Epithelial cell of esophagus (primary cell): ENCODE measurements at regions not wholly inside any gene's neighbourhood (a gene's known extent, or its start where the extent isn't known, plus 50 kb on each side); places are given as distances from the start of the nearest gene placed in this dataset.

Experiments used
- DNase-seq: peaks from one replicate; pipeline ENCODE4 v3.0.0; 2010; ENCODE audit warnings: low read depth
- H3K4me3 ChIP-seq: 2 replicates; pipeline ENCODE4 v1.5.1; 2011; ENCODE audit warnings: mild to moderate bottlenecking, low read length, control low read depth
- CTCF ChIP-seq: IDR thresholded peaks from 2 replicates; pipeline ENCODE4 v1.5.1; 2011; ENCODE audit warnings: low read depth, mild to moderate bottlenecking, low read length, control low read depth, inconsistent platforms; ENCODE audit not compliant: insufficient read depth; ENCODE audit errors: missing control alignments

- no peak overlapping the region for H3K4me3 ChIP-seq
- DNase-seq: no peak
- TF ChIP-seq CTCF: no peak
These were observed 253.8 kb downstream of the TNS1 start for GRCh38 chr2:217749008-217749407.

- no peak overlapping the region for H3K4me3 ChIP-seq
- DNase-seq: no peak
- no peak for TF ChIP-seq CTCF
These were observed 256.0 kb downstream of the TNS1 start for GRCh38 chr2:217746808-217747207.

DNA sequence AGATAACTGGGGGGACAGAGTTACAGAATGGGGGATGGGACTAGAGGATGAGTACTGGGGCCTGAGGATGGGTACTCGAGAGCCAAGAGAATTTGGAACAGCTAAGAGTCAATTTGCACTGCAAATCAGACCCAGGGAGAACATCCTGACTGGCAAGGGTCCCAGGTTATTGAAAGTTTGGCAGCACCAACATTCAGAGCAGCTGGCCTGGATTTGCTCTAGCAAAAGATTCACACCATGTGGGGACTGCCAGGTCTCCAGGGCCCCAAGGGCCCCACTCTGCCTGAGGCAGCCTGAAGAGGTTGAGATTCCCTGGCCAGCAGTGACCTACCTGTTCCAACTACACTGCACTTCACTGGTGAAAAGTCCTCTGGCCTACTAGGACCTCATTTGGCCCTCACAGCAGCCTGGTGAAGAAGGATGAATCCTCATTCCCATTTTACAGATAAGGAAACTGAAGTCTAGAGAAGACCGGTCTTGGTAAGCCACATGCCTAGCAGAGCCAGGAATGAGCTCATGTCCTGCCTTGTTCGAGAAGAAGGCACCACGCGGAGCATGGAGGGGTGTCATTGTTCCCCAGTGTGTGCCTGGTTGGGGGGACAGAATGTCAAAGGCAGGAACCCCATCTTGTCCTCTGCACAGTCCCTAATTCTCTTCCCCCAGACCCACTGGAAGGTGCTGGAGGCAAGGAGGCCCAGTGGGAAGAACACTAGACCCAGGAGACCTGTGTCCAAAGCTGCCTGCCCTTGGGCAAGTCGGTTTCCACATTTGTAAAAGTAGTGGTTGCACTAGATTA lies 258.6 kb downstream of the TNS1 start:
- no peak overlapping the region for H3K4me3 ChIP-seq
- DNase-seq: no peak
- TF ChIP-seq CTCF: no peak

- no peak for DNase-seq
- no peak for TF ChIP-seq CTCF
- H3K4me3 ChIP-seq: no peak overlapping the region
These were observed 259.4 kb downstream of the TNS1 start for GRCh38 chr2:217743407-217743806.

- DNase-seq: no peak
- no peak overlapping the region for H3K4me3 ChIP-seq
- TF ChIP-seq CTCF: no peak
These were observed 260.0 kb downstream of the TNS1 start for GRCh38 chr2:217742841-217743240.

DNA sequence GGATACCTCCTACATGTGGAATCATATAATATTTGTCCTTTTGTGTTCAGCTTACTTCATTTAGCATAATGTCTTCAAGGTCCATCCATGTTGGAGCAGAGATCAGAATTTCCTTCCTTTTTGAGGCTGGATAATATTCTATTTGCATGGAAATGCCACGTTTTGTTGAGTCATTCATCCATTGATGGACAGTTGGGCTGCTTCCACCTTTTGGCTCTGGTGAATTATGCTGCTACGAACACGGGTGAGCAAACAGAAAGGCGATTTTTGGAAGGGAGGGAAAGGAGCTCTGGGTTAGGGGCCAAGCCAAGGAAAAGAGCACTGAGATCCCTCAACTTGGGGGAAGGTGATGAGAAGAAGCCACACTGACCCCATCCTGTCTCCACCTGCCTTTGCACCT lies 260.5 kb downstream of the TNS1 start:
- DNase-seq: no peak
- H3K4me3 ChIP-seq: no peak overlapping the region
- no peak for TF ChIP-seq CTCF

DNA sequence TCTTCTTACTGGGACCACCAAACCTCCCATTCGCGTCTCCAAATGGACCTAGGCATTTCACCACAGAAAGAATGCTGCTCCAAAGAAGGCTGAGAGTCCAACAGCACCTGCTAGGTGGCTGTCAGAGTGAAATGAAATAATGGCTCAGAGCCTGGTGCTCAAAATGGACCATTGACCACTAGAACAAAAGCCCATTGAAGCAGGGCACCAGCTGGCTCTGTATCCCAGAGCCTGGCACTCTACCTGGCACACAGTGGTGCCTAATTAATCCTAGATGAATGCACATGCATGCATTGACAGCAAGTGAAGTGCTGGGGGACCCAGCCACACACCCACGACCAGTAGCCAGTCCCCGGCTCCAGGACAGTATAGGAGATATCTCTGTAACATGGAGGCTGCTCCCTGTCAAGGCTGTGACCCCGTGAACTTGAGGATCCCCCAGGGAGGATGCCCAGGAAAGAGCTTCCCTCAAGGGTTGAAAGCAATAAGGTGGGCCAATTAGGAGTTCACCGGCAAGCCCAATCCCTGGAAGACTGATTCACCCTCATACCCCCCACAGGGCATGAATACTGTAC lies 261.3 kb downstream of the TNS1 start:
- no peak for DNase-seq
- TF ChIP-seq CTCF: no peak
- no peak overlapping the region for H3K4me3 ChIP-seq
